CD4-positive, alpha-beta T cell (primary cell): ENCODE measurements at regions not wholly inside any gene's neighbourhood (a gene's known extent, or its start where the extent isn't known, plus 50 kb on each side); places are given as distances from the start of the nearest gene placed in this dataset.

Source experiments
- ATAC-seq: fragments of 200-7000 bp; cut with Tn5 transposase; one replicate; pipeline ENCODE4 v1.10.0; 2022; ENCODE audit warnings: mild to moderate bottlenecking; ENCODE audit not compliant: poor library complexity
- CTCF ChIA-PET: fragments of 350-600 bp; sonication (Branson Sonifier 250); formaldehyde crosslinking; loops from one replicate; lab custom pipeline; 2021; ENCODE audit warnings: antibody characterized with exemption, inconsistent platforms; lab: Charles Lee
- POLR2A ChIA-PET: fragments of 350-600 bp; sonication (Branson Sonifier 250); formaldehyde crosslinking; loops from one replicate; lab custom pipeline; 2021; ENCODE audit warnings: antibody characterized with exemption, inconsistent platforms; lab: Charles Lee
- DNase-seq, 14 experiments: peaks; one replicate each; pipeline ENCODE4 v3.0.0-alpha.2; 2013 to 2020; ENCODE audit warnings: mixed read lengths in 2 of 14
- H3K27ac ChIP-seq, 2 donors: one replicate each; pipeline versions ENCODE4 v1.5.1 to v1.7.0; 2013; ENCODE audit warnings: low read length in 2 of 2, low read depth in 1 of 2, mild to moderate bottlenecking in 1 of 2
- H3K27me3 ChIP-seq, 2 experiments: 1 replicate in 1 of 2; 2 replicates in 1 of 2; pipeline versions ENCODE4 v1.6.1 to v1.7.0; 2013; ENCODE audit warnings: low read length in 2 of 2, control low read depth in 1 of 2, mild to moderate bottlenecking in 1 of 2, moderate library complexity in 1 of 2; ENCODE audit not compliant: insufficient read depth in 2 of 2, control insufficient read depth in 1 of 2
- H3K36me3 ChIP-seq: one replicate; pipeline ENCODE4 v1.6.1; 2013; ENCODE audit warnings: low read length, control low read depth; ENCODE audit not compliant: insufficient read depth
- H3K4me1 ChIP-seq: one replicate; pipeline ENCODE4 v1.6.1; 2013; ENCODE audit warnings: low read length, control low read depth; ENCODE audit not compliant: insufficient read depth
- H3K4me3 ChIP-seq: one replicate; pipeline ENCODE4 v1.5.1; 2013; ENCODE audit warnings: mild to moderate bottlenecking, low read length, moderate library complexity
- H3K9me3 ChIP-seq, 2 experiments: 1 replicate in 1 of 2; 2 replicates in 1 of 2; pipeline versions ENCODE4 v1.6.1 to v1.7.0; 2013; ENCODE audit warnings: low read length in 2 of 2, mild to moderate bottlenecking in 2 of 2, control low read depth in 1 of 2, moderate library complexity in 1 of 2; ENCODE audit not compliant: control insufficient read depth in 1 of 2, insufficient read depth in 1 of 2
- H3K27ac Mint-ChIP-seq: one replicate; pipeline ENCODE4 v1.8.0; 2020; ENCODE audit warnings: mixed read lengths
- H3K27me3 Mint-ChIP-seq: one replicate; pipeline ENCODE4 v1.8.0; 2021; ENCODE audit warnings: mixed read lengths
- H3K36me3 Mint-ChIP-seq: one replicate; pipeline ENCODE4 v1.8.0; 2021; ENCODE audit warnings: low read depth, mixed read lengths
- H3K4me1 Mint-ChIP-seq: one replicate; pipeline ENCODE4 v1.8.0; 2021; ENCODE audit warnings: low read depth, mixed read lengths
- H3K4me3 Mint-ChIP-seq: one replicate; pipeline ENCODE4 v1.8.0; 2020; ENCODE audit warnings: mild to moderate bottlenecking, mixed read lengths
- H3K9me3 Mint-ChIP-seq: one replicate; pipeline ENCODE4 v1.8.0; 2020; ENCODE audit warnings: mixed read lengths
- CTCF ChIP-seq: fragments of 200-600 bp; IDR thresholded peaks from one replicate; pipeline ENCODE4 v1.8.0; 2022; ENCODE audit warnings: antibody characterized with exemption, mild to moderate bottlenecking
- intact Hi-C, 2 experiments: fragments of 100-400 bp; cut with DNase I in 1 of 2; cut with micrococcal nuclease in 1 of 2; formaldehyde crosslinking; loops; one replicate each; pipeline versions ENCODE4 v1.15.1 to v1.9.0; 2023 to 2025; cut with DNase I, micrococcal nuclease

DNA sequence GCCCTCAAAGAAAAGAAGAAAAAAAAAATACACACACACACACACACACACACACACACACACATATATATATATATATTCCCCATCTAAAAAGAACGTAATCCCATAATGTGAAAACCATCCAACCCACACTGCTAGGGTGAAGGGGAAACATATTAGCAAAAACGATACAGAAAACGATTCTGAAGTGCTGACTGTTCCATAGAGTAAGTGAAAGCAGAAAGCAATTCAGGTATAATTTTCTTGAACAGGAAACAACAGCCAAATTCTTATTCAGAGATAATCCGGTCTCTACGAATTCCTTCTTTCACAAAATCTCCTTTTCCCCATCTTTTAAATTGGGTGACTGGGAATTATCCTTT lies 393.5 kb downstream of the NOVA1 start:
- ChIA-PET CTCF (no interaction called here), POLR2A (no interaction called here)
- TF ChIP-seq CTCF = no peak
- ATAC-seq = no peak
- no peaks in the 10 kb centered on the region for H3K36me3 ChIP-seq
- peaks cover 3 to 25% of the 10 kb centered on the region in 2 experiments for H3K9me3 ChIP-seq
- H3K4me3 ChIP-seq = no peak overlapping the region
- Mint-ChIP-seq H3K4me1 (no peaks in the 10 kb centered on the region), H3K36me3 (no peaks in the 10 kb centered on the region), H3K27me3 (peaks cover 40% of the 10 kb centered on the region), H3K27ac (no peak overlapping the region), H3K4me3 (no peak overlapping the region), H3K9me3 (peaks cover 2% of the 10 kb centered on the region)
- H3K27ac ChIP-seq = no peak overlapping the region
- H3K4me1 ChIP-seq = no peaks in the 10 kb centered on the region
- DNase-seq = no peak
- no peaks in the 10 kb centered on the region for H3K27me3 ChIP-seq
- intact Hi-C loops = no loop called here

DNA sequence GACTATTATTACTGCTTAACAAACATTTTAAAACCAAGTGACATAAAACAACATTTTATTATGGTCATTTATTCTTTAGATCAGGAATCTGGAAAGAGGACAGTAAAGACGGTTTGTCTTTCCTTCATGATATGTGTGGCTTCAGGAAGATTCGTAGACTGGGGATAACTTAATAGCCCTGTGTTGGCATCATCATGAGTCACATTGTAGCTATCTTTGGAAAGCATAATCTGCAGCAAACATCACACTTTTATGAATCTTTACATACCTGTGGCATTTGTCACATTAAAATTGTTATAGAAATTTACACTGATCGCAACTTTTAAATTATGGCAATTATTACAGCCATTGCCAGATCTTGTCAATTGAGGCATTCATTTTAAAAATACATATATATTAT lies 397.1 kb downstream of the NOVA1 start:
- no peaks in the 10 kb centered on the region for H3K36me3 ChIP-seq
- no peak for DNase-seq
- H3K4me1 ChIP-seq = no peaks in the 10 kb centered on the region
- ATAC-seq = no peak
- Mint-ChIP-seq H3K36me3 (no peaks in the 10 kb centered on the region), H3K27me3 (peaks cover 25% of the 10 kb centered on the region), H3K9me3 (peaks cover 5% of the 10 kb centered on the region), H3K27ac (no peak overlapping the region), H3K4me1 (no peaks in the 10 kb centered on the region), H3K4me3 (no peak overlapping the region)
- H3K27me3 ChIP-seq = no peaks in the 10 kb centered on the region
- peaks cover 3 to 25% of the 10 kb centered on the region in 2 experiments for H3K9me3 ChIP-seq
- POLR2A ChIA-PET = no interaction called here
- intact Hi-C loops = no loop called here
- no peak for TF ChIP-seq CTCF
- no peak overlapping the region for H3K4me3 ChIP-seq
- CTCF ChIA-PET = no interaction called here
- no peak overlapping the region for H3K27ac ChIP-seq

DNA sequence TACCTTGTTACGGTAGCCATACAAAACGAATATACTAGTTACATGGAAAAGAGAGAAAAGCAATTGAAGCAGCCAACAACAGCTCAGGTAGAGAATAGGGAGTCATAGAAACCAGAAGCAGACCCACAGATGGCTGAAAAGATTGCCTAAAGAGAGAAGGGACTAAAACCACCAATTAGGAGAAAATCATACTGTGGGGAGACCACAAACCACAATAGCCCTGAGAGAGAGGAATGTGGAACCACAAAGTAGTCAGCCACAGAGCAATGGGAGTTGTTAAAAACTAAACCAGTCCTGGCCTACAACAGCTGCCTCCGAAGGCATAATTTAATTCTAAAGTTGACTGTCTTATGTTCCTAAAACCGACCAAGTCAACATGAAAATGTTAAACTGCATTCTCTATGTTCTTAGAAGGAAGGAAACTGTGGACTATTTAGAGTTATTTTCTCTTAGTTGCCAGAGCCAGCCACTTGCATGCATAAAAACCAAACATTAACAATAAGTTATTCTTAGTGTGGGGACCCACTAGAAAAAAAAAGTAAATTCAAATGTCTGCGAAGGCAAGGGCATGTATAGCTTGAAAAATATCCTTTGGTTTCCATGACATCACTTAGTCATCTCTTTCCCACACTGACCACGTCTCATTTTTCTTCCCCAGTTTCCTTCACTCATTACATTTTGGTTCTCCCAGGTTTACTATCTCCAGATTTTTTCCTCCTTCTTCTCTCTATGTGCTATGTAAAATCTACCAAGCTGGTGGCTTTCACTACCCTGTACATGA lies 398.1 kb downstream of the NOVA1 start:
- ChIA-PET POLR2A (no interaction called here), CTCF (no interaction called here)
- DNase-seq (no peak), ATAC-seq (no peak)
- Mint-ChIP-seq H3K36me3 (no peaks in the 10 kb centered on the region), H3K4me1 (no peaks in the 10 kb centered on the region), H3K27me3 (peaks cover 18% of the 10 kb centered on the region), H3K27ac (no peak overlapping the region), H3K4me3 (no peak overlapping the region), H3K9me3 (peaks cover 5% of the 10 kb centered on the region)
- intact Hi-C loops = no loop called here
- H3K4me3 ChIP-seq = no peak overlapping the region
- no peaks in the 10 kb centered on the region for H3K36me3 ChIP-seq
- no peaks in the 10 kb centered on the region for H3K27me3 ChIP-seq
- H3K27ac ChIP-seq = no peak overlapping the region
- H3K9me3 ChIP-seq = peaks cover 3 to 18% of the 10 kb centered on the region in 2 experiments
- no peak for TF ChIP-seq CTCF
- no peaks in the 10 kb centered on the region for H3K4me1 ChIP-seq
